Calu3 (cell line): ENCODE measurements at regions not wholly inside any gene's neighbourhood (a gene's known extent, or its start where the extent isn't known, plus 50 kb on each side); places are given as distances from the start of the nearest gene placed in this dataset.

Experiments
- BruUV-seq: library from RNA; stranded (reverse); fragments of 400-500 nt; replicated peaks from 2 replicates; lab custom pipeline; 2021; lab: Mats Ljungman, UMichigan
- CTCF ChIA-PET: fragments of 300-600 bp; sonication (Branson Sonifier 250); formaldehyde crosslinking; loops from one replicate; lab custom pipeline; 2022; ENCODE audit warnings: antibody characterized with exemption; lab: Charles Lee
- DNase-seq: peaks from one replicate; pipeline ENCODE4 v3.0.0; 2022
- H3K27ac Mint-ChIP-seq: one replicate; pipeline ENCODE4 v1.8.0; 2022; ENCODE audit warnings: mixed read lengths; ENCODE audit not compliant: unreplicated experiment
- H3K27me3 Mint-ChIP-seq: one replicate; pipeline ENCODE4 v1.8.0; 2022; ENCODE audit warnings: mixed read lengths; ENCODE audit not compliant: unreplicated experiment
- H3K36me3 Mint-ChIP-seq: one replicate; pipeline ENCODE4 v1.8.0; 2022; ENCODE audit warnings: mild to moderate bottlenecking, moderate library complexity, mixed read lengths; ENCODE audit not compliant: insufficient read depth, unreplicated experiment
- H3K4me1 Mint-ChIP-seq: one replicate; pipeline ENCODE4 v1.8.0; 2022; ENCODE audit warnings: mild to moderate bottlenecking, low read depth, mixed read lengths; ENCODE audit not compliant: unreplicated experiment
- H3K4me3 Mint-ChIP-seq: one replicate; pipeline ENCODE4 v1.8.0; 2022; ENCODE audit warnings: mild to moderate bottlenecking, low read depth, moderate library complexity, mixed read lengths; ENCODE audit not compliant: unreplicated experiment
- H3K9me3 Mint-ChIP-seq: one replicate; pipeline ENCODE4 v1.8.0; 2022; ENCODE audit warnings: low read depth, mixed read lengths; ENCODE audit not compliant: unreplicated experiment
- CTCF ChIP-seq: fragments of 200-600 bp; IDR thresholded peaks from one replicate; pipeline ENCODE4 v1.8.0; 2022; ENCODE audit warnings: antibody characterized with exemption; ENCODE audit not compliant: unreplicated experiment
- intact Hi-C: fragments of 100-400 bp; cut with micrococcal nuclease; formaldehyde crosslinking; loops from one replicate; pipeline ENCODE4 v1.10.0; 2022; ENCODE audit not compliant: unreplicated experiment

GRCh38 chr2:67486041-67486796 is 89.1 kb downstream of the ETAA1 start:
- no peaks in the 10 kb centered on the region for H3K36me3 Mint-ChIP-seq

GRCh38 chr2:67487993-67488392 is 90.9 kb downstream of the ETAA1 start:
- H3K9me3 Mint-ChIP-seq = peaks cover 4% of the 10 kb centered on the region
- no peak overlapping the region for H3K27ac Mint-ChIP-seq
- no peak for DNase-seq
- no peaks in the 10 kb centered on the region for H3K36me3 Mint-ChIP-seq
- no peaks in the 10 kb centered on the region for H3K27me3 Mint-ChIP-seq
- H3K4me3 Mint-ChIP-seq = no peak overlapping the region
- TF ChIP-seq CTCF = no peak
- CTCF ChIA-PET = no interaction called here
- BruUV-seq = no TSS peak
- H3K4me1 Mint-ChIP-seq = peaks cover 13% of the 10 kb centered on the region
- intact Hi-C loops = loop anchor here (5.0 kb wide), 2 partner anchors 84 to 354 kb away; no protein-coding TSS in a partner anchor

More at GRCh38 chr2:67486041-67486796, 89.1 kb downstream of the ETAA1 start:
- Mint-ChIP-seq H3K4me3 (no peak overlapping the region), H3K9me3 (peaks cover 4% of the 10 kb centered on the region), H3K27me3 (no peaks in the 10 kb centered on the region), H3K4me1 (peaks cover 13% of the 10 kb centered on the region), H3K27ac (no peak overlapping the region)
- CTCF ChIA-PET = interaction anchor here (0.7 to 0.8 kb wide), 2 partner anchors 75 to 86 kb away, joined by 3 read pairs; no protein-coding TSS in a partner anchor
- peak; percentile 59 for DNase-seq
- intact Hi-C loops = loop anchor here (5.0 kb wide), 2 partner anchors 86 to 356 kb away; no protein-coding TSS in a partner anchor
- no TSS peak for BruUV-seq
- TF ChIP-seq CTCF = no peak

- no peak for TF ChIP-seq CTCF
- H3K27ac Mint-ChIP-seq = no peak overlapping the region
- no peaks in the 10 kb centered on the region for H3K36me3 Mint-ChIP-seq
- peaks cover 4% of the 10 kb centered on the region for H3K9me3 Mint-ChIP-seq
- intact Hi-C loops = loop anchor here (5.0 kb wide), 2 partner anchors 83 to 353 kb away; no protein-coding TSS in a partner anchor
- BruUV-seq = no TSS peak
- H3K27me3 Mint-ChIP-seq = no peaks in the 10 kb centered on the region
- CTCF ChIA-PET = interaction anchor here (0.6 kb wide), 1 partner anchor 481 kb away, joined by 3 read pairs; no protein-coding TSS in a partner anchor
- no peak for DNase-seq
- H3K4me3 Mint-ChIP-seq = no peak overlapping the region
- peaks cover 13% of the 10 kb centered on the region for H3K4me1 Mint-ChIP-seq
Measured at GRCh38 chr2:67489396-67489795, 92.3 kb downstream of the ETAA1 start.

- peaks cover 2% of the 10 kb centered on the region for H3K9me3 Mint-ChIP-seq
- no peak overlapping the region for H3K4me3 Mint-ChIP-seq
- TF ChIP-seq CTCF = no peak
- H3K4me1 Mint-ChIP-seq = no peaks in the 10 kb centered on the region
- no peaks in the 10 kb centered on the region for H3K27me3 Mint-ChIP-seq
- DNase-seq = no peak
- intact Hi-C loops = no loop called here
- no peak overlapping the region for H3K27ac Mint-ChIP-seq
- no peaks in the 10 kb centered on the region for H3K36me3 Mint-ChIP-seq
- CTCF ChIA-PET = no interaction called here
- no TSS peak for BruUV-seq
Measured at GRCh38 chr2:67498931-67499330, 101.8 kb downstream of the ETAA1 start.
